CD14-positive monocyte (primary cell): ENCODE measurements at regions not wholly inside any gene's neighbourhood (a gene's known extent, or its start where the extent isn't known, plus 50 kb on each side); places are given as distances from the start of the nearest gene placed in this dataset.

Experiments used
- DNase-seq, 3 donors: peaks; one replicate each; pipeline ENCODE4 v3.0.0-alpha.2; 2011 to 2022
- H2AFZ ChIP-seq: 2 replicates; pipeline ENCODE4 v1.6.0; 2012; ENCODE audit warnings: mild to moderate bottlenecking, low read depth, low read length, inconsistent platforms; ENCODE audit not compliant: insufficient read depth, poor library complexity, severe bottlenecking
- H3K27ac ChIP-seq, 2 donors: 1 replicate in 1 of 2; 2 replicates in 1 of 2; pipeline ENCODE4 v1.5.1; 2012 to 2013; ENCODE audit warnings: low read length in 2 of 2, control low read depth in 1 of 2, inconsistent platforms in 1 of 2, low read depth in 1 of 2, mild to moderate bottlenecking in 1 of 2
- H3K27me3 ChIP-seq, 2 donors: one replicate each; pipeline versions ENCODE4 v1.6.0 to v1.6.1; 2011 to 2013; ENCODE audit warnings: low read length in 2 of 2; ENCODE audit not compliant: control insufficient read depth in 2 of 2, insufficient read depth in 2 of 2
- H3K36me3 ChIP-seq, 2 donors: replicated peaks in 1 of 2; 1 replicate in 1 of 2; 2 replicates in 1 of 2; pipeline versions ENCODE4 v1.5.1 to v1.6.1; 2012 to 2013; ENCODE audit warnings: low read length in 2 of 2, control low read depth in 1 of 2, inconsistent platforms in 1 of 2, mild to moderate bottlenecking in 1 of 2; ENCODE audit not compliant: insufficient read depth in 2 of 2, control insufficient read depth in 1 of 2
- H3K4me1 ChIP-seq, 2 donors: 1 replicate in 1 of 2; 2 replicates in 1 of 2; pipeline versions ENCODE4 v1.5.1 to v1.6.1; 2012 to 2013; ENCODE audit warnings: low read length in 2 of 2, control low read depth in 1 of 2, inconsistent platforms in 1 of 2, mild to moderate bottlenecking in 1 of 2, moderate library complexity in 1 of 2; ENCODE audit not compliant: insufficient read depth in 2 of 2, control insufficient read depth in 1 of 2
- H3K4me2 ChIP-seq: replicated peaks from 2 replicates; pipeline ENCODE3; 2012; ENCODE audit warnings: low read length, moderate library complexity, mild to moderate bottlenecking; ENCODE audit not compliant: poor library complexity, severe bottlenecking; ENCODE audit errors: extremely low read depth
- H3K4me3 ChIP-seq, 3 experiments: fragments of 200-600 bp in 1 of 3; sonication (generic) in 1 of 3; replicated peaks in 1 of 3; 1 replicate in 2 of 3; 2 replicates in 1 of 3; pipeline ENCODE4 v1.5.1; 2011 to 2013; ENCODE audit warnings: low read length in 3 of 3, mild to moderate bottlenecking in 3 of 3, control low read depth in 2 of 3, low read depth in 2 of 3, inconsistent platforms in 1 of 3, moderate library complexity in 1 of 3
- H3K79me2 ChIP-seq: 2 replicates; pipeline ENCODE4 v1.6.0; 2012; ENCODE audit warnings: mild to moderate bottlenecking, control low read depth, inconsistent platforms, low read length, moderate library complexity; ENCODE audit not compliant: insufficient read depth
- H3K9ac ChIP-seq: 2 replicates; pipeline ENCODE4 v1.6.0; 2017; ENCODE audit warnings: low read length, mild to moderate bottlenecking; ENCODE audit not compliant: insufficient read depth, poor library complexity, severe bottlenecking
- H3K9me3 ChIP-seq, 2 donors: replicated peaks in 1 of 2; 1 replicate in 1 of 2; 2 replicates in 1 of 2; pipeline versions ENCODE4 v1.5.1 to v1.6.1; 2012 to 2013; ENCODE audit warnings: low read length in 2 of 2, control low read depth in 1 of 2; ENCODE audit not compliant: control insufficient read depth in 1 of 2, insufficient read depth in 1 of 2
- H4K20me1 ChIP-seq: 2 replicates; pipeline ENCODE4 v1.6.0; 2012; ENCODE audit warnings: mild to moderate bottlenecking, low read length, control low read depth, moderate library complexity; ENCODE audit not compliant: insufficient read depth
- H3K27ac Mint-ChIP-seq, 7 donors: one replicate each; pipeline ENCODE4 v1.8.0; 2020; ENCODE audit warnings: mild to moderate bottlenecking in 7 of 7, mixed read lengths in 7 of 7, moderate library complexity in 6 of 7, inconsistent platforms in 2 of 7
- H3K27me3 Mint-ChIP-seq, 3 donors: one replicate each; pipeline ENCODE4 v1.8.0; 2021 to 2022; ENCODE audit warnings: low read depth in 3 of 3, mild to moderate bottlenecking in 3 of 3, mixed read lengths in 3 of 3, moderate library complexity in 3 of 3, inconsistent platforms in 1 of 3
- H3K36me3 Mint-ChIP-seq, 2 donors: one replicate each; pipeline ENCODE4 v1.8.0; 2020; ENCODE audit warnings: mixed read lengths in 2 of 2, inconsistent platforms in 1 of 2, mild to moderate bottlenecking in 1 of 2
- H3K4me1 Mint-ChIP-seq: one replicate; pipeline ENCODE4 v1.8.0; 2020; ENCODE audit warnings: mild to moderate bottlenecking, mixed read lengths
- H3K4me3 Mint-ChIP-seq, 2 donors: one replicate each; pipeline ENCODE4 v1.8.0; 2020; ENCODE audit warnings: mild to moderate bottlenecking in 2 of 2, mixed read lengths in 2 of 2, moderate library complexity in 1 of 2
- H3K9me3 Mint-ChIP-seq, 7 donors: one replicate each; pipeline ENCODE4 v1.8.0; 2020 to 2022; ENCODE audit warnings: mixed read lengths in 7 of 7, mild to moderate bottlenecking in 6 of 7, moderate library complexity in 6 of 7, inconsistent platforms in 2 of 7
- WGBS: methylation state at CpG from one replicate; pipeline ENCODE4 v1.1.5; 2013; ENCODE audit warnings: missing lambda C conversion rate; ENCODE audit not compliant: insufficient coverage; 5-methylcytosine and 5-hydroxymethylcytosine counted together
- intact Hi-C, 2 donors: fragments of 100-400 bp; cut with micrococcal nuclease; formaldehyde crosslinking; loops; one replicate each; pipeline versions ENCODE4 v1.15.0 to v1.15.1; 2023
- TF ChIP-seq, protein P1 (sequence below): fragments of 200-600 bp; IDR thresholded peaks from one replicate; pipeline ENCODE4 v1.8.0; 2022; ENCODE audit warnings: antibody characterized with exemption, mild to moderate bottlenecking

DNA sequence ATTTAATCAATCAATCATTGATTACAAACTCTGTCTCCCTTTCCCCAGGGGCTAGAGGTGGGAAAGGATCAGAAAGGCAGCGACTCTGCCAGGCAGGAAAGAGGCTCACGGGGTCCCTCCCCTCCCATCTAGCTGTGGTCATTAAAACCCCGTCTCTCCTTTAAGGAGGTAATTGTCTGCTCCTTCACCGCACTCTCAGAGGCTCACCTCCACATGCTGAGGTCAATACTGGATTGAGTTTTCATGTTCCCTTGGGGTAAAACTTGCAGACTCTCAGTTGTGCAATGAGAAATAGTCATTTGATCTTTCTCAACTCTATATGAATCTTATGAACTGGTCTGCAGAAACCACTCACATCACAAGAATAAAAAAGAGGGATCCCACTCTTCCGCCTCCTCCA, 368.8 kb downstream of the ADRA2A start:
- H3K9ac ChIP-seq, result no peak overlapping the region
- no peaks in the 10 kb centered on the region for H3K79me2 ChIP-seq
- peaks cover 0 to 8% (median 0%) of the 10 kb centered on the region in 7 donors for H3K9me3 Mint-ChIP-seq
- no peaks in the 10 kb centered on the region for H3K36me3 Mint-ChIP-seq
- no peaks in the 10 kb centered on the region for H3K4me1 Mint-ChIP-seq
- H3K9me3 ChIP-seq, result no peaks in the 10 kb centered on the region
- no peak overlapping the region for H3K4me3 Mint-ChIP-seq
- no peak overlapping the region for H3K27ac ChIP-seq
- H3K4me3 ChIP-seq, result no peak overlapping the region
- H3K27me3 Mint-ChIP-seq, result no peaks in the 10 kb centered on the region
- H3K4me2 ChIP-seq, result no peak overlapping the region
- H3K27ac Mint-ChIP-seq, result no peak overlapping the region
- H3K36me3 ChIP-seq, result no peaks in the 10 kb centered on the region
- TF ChIP-seq, protein P1, sequence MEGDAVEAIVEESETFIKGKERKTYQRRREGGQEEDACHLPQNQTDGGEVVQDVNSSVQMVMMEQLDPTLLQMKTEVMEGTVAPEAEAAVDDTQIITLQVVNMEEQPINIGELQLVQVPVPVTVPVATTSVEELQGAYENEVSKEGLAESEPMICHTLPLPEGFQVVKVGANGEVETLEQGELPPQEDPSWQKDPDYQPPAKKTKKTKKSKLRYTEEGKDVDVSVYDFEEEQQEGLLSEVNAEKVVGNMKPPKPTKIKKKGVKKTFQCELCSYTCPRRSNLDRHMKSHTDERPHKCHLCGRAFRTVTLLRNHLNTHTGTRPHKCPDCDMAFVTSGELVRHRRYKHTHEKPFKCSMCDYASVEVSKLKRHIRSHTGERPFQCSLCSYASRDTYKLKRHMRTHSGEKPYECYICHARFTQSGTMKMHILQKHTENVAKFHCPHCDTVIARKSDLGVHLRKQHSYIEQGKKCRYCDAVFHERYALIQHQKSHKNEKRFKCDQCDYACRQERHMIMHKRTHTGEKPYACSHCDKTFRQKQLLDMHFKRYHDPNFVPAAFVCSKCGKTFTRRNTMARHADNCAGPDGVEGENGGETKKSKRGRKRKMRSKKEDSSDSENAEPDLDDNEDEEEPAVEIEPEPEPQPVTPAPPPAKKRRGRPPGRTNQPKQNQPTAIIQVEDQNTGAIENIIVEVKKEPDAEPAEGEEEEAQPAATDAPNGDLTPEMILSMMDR, result no peak
- H3K4me1 ChIP-seq, result no peaks in the 10 kb centered on the region
- WGBS, result no CpG with 5 or more reads among the region's 5 CpGs
- no peaks in the 10 kb centered on the region for H4K20me1 ChIP-seq
- H2AFZ ChIP-seq, result no peak overlapping the region
- no peaks in the 10 kb centered on the region for H3K27me3 ChIP-seq
- intact Hi-C loops, result no loop called here
- DNase-seq, result no peak

DNA sequence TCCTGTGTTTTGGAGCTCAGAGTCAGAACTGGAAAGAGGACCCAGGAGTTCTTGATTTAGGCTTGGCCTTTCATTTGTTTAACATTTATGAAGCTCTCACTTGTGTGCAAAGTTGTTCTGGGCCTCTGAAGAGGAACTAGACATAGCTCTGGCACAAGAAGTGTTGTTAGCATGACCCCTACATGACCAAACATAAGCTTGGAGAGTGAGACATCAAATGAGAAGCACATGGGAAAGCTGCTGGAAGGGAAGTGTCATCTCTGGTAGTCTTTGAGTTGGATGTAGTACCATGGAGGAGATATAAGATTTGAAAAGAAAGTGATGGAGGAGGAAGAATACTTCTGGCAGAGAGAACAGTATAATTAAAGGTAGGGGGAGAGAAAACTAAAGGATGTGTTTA, 370.1 kb downstream of the ADRA2A start:
- Histone ChIP-seq H3K9ac (no peak overlapping the region), H3K4me2 (no peak overlapping the region), H3K27me3 (no peaks in the 10 kb centered on the region), H3K9me3 (no peaks in the 10 kb centered on the region), H4K20me1 (no peaks in the 10 kb centered on the region), H2AFZ (no peak overlapping the region), H3K79me2 (no peaks in the 10 kb centered on the region), H3K36me3 (no peaks in the 10 kb centered on the region), H3K4me1 (no peaks in the 10 kb centered on the region), H3K4me3 (no peak overlapping the region), H3K27ac (no peak overlapping the region)
- Mint-ChIP-seq H3K27me3 (no peaks in the 10 kb centered on the region), H3K4me1 (no peaks in the 10 kb centered on the region), H3K4me3 (no peak overlapping the region), H3K27ac (no peak overlapping the region), H3K9me3 (peaks cover 0 to 6% (median 0%) of the 10 kb centered on the region in 7 donors), H3K36me3 (no peaks in the 10 kb centered on the region)
- no peak for DNase-seq
- TF ChIP-seq, protein P1, result no peak
- intact Hi-C loops, result no loop called here
